HG03378 (cell line): ENCODE measurements at regions not wholly inside any gene's neighbourhood (a gene's known extent, or its start where the extent isn't known, plus 50 kb on each side); places are given as distances from the start of the nearest gene placed in this dataset.
A peak's percentile ranks its signal among the peaks of the same experiment; 100 is the strongest.
"Not testable (repeated sequence)": the region's sequence is repeated elsewhere in the genome, so short reads cannot be mapped to it uniquely, and the experiment has no call there.

Source experiments
- ATAC-seq: cut with Tn5 transposase; IDR thresholded peaks from one replicate; pipeline ENCODE4 v1.9.1; 2021; ENCODE audit warnings: mild to moderate bottlenecking, moderate library complexity; ENCODE audit not compliant: unreplicated experiment

DNA sequence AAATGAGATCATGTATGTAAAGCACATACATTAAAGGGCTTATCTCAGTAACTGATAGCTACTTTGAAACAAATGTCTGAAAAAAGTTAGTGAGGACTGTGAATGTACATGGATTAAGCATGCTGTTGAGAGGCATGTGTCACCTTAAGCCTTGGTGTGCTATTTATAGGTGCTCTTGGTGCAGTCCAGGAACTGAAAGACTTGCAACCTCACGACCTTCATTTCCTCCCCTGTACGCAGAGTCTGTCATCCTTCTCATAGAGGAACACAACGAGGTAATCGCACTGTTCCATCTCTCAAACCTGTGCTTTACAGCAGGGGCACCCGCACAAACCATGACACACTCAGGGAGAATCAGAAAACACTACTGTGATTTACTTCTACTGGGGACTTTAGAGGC lies 65.6 kb downstream of the UFM1 start:
- ATAC-seq, result peak; percentile 99

DNA sequence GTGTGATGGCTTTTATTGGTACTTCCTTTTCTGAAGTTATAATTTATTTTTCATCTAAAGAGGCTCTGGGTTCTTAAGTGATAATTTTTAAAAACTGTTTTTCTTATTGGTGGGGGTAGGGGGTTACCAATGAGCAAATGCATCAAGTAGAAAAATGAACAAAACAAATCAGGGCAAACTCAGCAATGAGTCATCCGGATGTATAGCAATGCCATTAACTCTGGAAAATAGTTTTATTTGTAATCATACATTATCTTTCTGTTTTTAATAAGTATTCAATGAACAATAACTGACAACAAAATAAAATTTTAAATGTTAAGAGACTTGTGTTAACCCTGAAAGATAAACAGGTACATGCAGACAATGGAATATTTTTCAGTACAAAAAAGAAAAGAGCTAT lies 67.6 kb downstream of the UFM1 start:
- ATAC-seq, result no peak

DNA sequence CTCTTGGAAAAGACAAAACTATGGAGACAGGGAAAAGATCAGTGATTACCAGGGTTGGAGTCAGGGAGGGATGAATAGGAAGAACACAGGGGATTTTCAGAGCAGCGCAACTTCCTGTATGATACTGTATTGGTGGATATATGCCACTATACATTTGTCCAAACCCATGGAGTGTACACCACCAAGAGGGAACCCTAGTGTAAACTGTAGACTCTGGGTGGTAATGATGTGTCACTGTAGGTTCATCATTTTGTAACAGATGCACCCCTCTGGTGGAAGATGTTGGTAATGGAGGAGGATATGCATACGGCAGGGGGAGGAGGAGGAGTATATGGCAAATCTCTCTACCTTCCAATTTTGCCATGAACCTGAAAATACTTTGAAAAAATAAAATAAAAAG lies 68.1 kb downstream of the UFM1 start:
- ATAC-seq, result peak; percentile 36

DNA sequence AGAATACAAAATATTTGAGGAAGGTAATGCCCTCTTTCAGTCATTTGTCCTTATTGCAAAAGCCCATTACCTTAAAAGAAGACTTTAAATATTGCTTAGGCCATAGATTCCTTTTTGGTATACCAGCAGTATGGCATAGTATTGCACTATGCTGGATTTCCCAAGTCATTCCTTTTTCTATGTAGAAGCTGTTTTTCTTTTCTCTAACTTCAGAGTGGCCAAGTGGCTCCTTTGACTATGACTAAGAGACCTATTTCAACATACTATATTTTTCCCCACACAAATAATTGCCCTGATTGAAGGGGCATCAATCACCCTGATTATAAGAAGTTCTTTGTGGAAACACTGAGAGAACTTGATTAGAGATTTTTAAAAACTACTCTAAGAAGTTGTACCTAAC lies 68.6 kb downstream of the UFM1 start:
- no peak for ATAC-seq

DNA sequence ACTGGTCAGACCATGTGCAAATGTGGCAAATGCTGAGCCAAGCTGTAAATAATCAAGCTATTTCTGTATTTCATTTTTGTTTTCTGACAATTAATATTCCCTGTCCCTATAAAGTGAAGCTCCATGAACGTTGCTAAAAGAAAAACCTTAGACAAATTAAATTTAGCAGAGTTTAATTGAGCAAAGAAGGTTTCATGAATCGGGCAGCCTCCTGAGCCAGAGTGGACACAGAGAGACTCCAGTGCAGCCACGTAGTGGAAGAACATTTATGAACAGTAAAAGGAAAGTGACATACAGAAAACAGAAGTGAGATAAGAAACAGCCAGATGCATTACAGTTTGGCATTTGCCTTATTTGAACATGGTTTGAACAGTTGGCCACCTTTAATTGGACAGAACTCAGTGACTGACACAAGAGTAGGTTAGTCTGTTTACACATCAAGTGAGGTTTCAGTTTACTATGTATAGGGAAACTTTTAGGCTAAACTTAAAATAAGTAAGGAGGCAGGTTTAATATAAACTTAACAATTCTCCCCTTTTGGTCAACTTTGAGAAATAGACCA lies 69.7 kb downstream of the UFM1 start:
- ATAC-seq, result peak; percentile 30

DNA sequence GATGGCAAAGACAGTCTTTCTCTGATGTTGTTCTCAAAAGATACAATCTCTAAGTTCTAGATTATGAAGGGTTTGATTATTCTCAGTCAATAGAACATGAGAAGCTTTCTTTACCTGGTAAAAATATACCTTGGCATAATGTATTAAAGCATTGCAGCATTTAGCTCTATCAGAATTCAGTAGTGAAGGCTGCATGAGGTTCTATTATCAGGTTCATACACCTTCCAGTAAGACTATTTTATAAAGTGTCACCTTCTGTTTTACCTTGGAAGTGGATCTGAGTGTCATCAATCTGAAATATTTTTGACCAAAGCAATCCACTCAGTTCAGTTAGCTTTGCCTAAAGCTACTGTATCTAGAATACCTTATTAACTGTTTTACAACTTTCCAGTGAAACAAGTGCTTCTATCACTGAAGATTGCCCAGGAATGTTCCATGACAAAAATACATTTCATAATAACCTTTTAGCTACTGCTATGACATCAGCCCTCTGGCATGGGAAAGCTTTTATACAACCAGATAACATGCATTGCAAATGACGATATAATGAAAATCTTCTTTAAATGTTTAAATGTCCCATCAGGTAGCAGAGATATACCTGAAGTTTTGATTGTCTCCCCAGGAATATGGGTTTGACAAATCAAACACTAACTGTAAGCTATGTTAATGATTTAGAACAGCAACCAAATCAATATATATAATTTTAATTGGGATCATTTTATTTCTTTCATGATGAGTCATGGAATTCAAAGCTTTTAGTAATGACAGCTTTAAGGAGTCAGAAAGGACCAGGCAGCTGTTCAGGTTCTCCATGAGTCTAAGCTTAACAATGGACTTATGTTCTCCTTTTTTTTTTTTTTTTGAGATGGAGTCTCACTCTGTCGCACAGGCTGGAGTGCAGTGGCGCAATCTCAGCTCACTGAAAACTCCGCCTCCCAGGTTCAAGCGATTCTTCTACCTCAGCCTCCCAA lies 72.2 kb downstream of the UFM1 start:
- no peak for ATAC-seq

DNA sequence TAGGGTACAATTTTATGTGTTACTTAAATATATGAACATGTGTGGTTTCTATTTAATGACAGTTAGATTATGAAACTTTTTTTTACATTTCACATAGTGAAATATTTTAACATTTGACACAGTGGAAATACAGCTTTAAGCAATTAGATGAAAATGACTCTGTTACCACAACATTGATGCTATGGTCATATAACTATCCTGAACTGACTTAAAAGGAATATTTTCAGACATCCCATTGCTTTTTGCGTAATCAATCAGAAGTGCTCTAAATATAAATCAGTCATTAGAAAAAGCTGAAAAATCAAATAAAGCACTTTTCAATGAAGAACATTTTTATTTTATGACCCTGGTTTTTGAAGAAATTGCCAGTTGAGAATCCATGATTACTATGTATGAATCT lies 80.3 kb downstream of the UFM1 start:
- no peak for ATAC-seq

DNA sequence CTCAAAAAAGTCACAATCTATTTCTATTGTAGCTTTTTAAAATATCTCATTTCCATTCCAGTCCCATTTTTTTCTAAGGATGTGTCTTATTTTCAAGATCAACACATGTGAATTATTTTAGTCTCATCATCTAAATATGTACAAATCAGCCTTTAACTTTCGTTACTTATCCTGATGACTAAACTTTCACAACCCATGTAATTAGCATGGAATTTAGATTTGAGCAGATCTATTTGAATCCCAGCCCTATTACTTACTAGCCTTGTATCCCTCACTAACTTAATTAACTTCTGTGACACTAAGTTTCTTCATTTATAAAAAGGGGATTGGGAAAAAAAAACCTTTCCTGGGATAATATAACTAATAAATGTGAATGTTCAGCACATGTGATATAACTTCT lies 81.1 kb downstream of the UFM1 start:
- ATAC-seq, result no peak

DNA sequence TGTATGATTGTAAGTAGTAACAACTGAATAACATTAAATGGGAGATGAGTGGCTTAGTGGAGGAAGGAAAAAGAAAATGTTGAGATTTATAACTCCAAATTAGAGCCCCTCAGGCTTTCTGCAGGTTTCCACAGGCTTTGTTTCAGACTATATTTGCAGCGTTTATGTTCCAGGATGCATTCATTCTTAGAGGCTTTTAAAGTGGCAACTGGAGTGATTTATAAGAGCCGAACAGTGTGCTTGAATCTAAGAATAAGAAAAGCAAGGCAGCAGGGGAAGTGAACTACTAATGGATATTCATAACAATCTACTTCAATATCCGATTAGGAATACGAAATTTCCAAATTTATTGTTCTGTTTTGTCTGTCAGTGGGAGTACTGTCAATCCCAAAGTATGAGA lies 91.0 kb downstream of the UFM1 start:
- no peak for ATAC-seq

DNA sequence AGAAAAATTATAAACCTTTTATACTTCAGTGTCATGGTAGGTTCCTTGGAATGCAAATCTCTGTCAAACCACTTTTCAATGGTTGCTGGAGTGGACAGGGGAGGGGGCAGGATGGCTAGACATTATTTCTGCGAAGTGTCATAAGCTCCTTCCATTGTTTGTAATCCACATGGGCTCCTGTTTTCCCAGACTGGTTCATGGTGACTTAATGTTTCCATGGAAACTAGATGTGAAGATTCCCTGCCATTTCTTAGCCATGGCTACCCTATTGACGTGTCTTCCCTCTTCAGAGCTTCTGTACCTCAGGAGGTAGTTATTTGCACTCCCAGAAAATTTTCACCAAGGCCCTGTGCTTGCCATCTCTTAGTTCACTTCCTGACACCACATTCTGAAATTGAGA lies 95.3 kb downstream of the UFM1 start:
- no peak for ATAC-seq

DNA sequence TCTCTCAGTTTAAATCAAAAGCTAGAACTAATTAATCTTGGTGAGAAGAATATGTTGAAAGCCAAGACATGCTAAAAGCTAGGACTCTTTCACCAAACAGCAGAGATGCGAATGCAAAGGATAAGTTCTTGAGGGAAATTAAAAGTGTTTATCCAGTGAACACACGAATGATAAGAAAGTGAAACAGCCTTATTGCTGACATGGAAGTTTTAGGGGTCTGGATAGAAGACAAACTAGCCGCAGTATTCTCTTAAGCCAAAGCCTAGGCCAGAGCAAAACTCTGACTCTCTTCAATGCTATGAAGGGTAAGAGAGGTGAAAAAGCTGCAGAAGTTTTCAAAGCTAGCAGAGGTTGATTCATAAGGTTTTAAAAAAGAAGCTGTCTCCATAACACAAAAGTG lies 103.0 kb downstream of the UFM1 start:
- ATAC-seq, result no peak

DNA sequence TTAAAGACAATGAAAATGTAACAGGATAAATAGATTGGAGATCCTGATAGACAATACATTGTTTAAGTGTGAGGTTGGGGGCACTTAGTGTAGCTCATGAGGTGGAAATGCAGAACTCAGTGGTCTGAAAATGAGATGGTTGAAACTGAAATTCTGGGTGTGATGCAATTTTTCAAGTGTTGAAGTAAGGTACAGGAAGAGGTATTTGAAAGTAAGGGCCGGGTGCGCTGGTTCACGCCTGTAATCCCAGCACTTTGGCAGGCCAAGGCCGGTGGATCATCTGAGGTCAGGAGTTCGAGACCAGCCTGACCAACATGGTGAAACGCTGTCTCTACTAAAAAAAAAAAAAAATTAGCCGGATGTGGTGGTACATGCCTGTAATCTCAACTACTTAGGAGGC lies 113.0 kb downstream of the UFM1 start:
- ATAC-seq, result no peak

DNA sequence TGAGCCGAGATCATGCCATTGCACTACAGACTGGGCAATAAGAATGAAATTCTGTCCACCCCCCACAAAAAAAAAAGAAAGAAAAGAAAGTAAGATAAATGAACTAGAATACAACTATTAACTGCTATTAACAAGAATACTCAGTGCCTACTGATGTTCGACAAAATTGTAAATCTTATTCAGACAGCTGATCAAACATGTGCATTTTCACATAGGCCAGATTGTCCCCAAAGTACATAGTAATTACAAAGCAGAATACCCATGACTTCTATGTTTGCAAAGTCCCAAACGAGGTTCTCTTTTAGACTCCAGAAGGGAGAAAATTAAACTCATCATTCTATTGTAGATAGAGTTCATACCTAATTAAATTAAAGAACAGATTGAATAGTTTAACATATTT lies 113.4 kb downstream of the UFM1 start:
- ATAC-seq, result no peak

DNA sequence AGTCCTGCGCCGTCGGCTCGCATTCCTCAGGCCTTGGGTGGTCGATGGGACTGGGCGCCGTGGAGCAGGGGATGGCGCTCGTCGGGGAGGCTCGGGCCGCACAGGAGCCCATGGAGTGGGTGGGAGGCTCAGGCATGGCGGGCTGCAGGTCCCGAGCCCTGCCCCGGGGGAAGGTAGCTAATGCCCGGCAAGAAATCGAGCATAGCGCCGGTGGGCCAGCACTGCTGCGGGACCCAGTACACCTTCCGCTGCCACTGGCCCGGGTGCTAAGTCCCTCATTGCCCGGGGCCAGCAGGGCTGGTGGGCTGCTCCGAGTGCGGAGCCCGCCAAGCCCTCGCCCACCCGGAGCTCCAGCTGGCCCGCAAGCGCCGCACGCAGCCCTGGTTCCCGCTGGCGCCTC lies 122.8 kb downstream of the UFM1 start:
- ATAC-seq, result not testable (repeated sequence)

DNA sequence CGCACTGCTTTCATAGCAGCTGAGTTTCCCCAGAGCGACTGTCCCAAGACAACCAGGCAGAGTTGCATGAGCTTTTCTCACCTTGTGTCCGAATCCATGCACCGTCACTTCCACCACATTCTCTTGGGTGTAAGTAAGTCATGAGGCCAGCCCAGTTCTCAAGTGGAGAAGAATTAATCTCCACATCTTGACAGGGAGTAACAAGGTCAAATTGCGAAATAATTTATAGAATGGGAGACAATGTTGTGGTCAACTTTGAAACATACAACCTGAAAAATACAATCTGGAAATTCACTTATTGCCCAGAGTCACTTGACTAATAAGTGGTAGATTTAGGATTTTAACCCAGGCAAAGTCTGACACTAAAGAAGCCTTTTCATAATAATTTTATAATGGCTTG lies 123.7 kb downstream of the UFM1 start:
- ATAC-seq, result no peak

DNA sequence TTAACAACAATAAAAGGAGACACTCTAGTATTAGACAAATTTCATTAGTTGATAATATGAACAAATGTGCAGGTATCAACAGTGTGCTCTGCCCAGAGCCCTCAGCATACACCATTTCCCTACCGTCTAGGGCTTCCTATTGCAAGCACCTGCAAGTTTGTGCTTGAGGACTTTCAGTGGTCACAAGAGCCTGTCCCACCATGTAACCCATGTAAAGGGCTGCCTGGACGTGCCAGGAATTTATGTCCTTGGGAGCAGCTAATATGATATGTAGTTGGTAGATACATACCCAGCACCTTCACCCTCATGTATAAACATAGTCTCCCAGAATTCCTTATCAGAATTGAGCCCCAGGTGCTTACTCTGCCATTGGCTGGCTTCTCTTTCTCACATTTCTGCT lies 128.0 kb downstream of the UFM1 start:
- ATAC-seq, result no peak

DNA sequence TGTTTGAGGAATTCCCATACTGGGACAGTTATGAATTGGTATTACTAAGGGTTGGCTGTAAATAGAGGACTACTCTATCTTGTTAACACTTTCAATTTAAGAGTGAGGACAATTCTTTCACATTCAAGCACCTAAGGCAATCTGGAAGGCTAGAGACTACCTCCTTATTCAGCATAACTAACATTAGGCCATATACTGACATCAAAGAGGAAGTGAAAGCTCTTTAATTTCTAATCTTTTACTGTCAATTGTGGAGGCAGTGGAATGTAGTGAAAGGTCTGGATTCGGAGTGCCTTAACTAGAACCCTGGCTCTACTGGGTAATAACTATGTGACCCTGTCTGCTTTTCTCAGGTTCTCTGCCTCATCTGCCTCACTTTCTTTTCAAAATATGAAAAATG lies 134.0 kb downstream of the UFM1 start:
- ATAC-seq, result peak; percentile 81

DNA sequence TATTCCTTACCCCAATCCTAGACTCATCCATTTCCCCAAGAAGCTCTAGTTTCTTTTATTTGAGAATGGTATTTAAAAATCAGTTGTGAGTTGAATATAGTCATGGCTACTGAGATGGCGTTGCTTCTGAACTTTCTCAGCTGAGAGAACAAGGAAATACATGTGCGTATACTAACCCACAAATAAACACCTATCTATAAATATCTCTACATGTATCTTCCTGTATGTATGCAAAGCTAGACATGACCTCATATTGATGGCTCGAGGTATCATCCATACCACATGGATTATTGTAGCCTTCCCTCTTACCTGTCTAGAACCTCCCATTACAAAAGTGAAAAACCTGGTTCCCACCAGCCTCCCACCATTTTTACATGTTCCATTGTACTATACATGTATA lies 141.0 kb downstream of the UFM1 start:
- ATAC-seq, result peak; percentile 52

DNA sequence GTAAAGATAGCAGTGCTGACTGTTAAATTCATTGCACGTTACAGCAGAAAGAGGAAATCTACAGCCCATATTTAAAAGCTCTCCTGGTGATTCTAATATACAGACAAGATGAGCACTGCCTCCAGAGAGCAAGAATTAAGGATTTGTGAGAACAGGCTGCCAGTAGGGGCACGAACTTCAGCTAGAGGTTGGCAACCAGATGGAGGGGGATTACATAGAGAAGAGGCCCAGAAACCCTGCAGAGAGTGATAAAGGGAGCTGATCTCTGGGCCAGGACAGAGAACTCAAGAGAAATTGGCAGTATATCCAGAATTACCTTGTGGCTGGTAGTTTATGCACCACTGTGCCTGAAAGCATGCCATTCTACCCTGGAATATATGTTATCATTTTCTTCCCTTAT lies 144.8 kb downstream of the UFM1 start:
- no peak for ATAC-seq

DNA sequence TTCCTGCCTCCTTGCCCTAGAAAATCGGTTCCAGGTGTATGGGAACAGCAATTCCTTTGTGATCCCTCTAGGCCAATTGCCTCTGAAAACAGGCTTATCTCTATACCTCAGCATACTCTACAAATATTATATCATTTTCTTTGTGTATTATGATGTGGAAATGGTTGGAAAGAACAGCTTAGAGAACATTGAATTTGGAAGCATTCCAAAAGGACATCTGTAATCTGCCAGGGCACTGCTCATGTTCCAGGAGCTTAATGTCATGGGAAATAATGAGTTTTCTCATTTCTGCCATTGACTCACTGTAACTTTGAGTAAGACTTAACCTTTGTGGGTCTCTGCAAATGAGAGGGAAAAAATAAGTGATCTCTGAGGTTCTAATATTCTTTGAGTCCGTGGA lies 147.3 kb downstream of the UFM1 start:
- no peak for ATAC-seq

DNA sequence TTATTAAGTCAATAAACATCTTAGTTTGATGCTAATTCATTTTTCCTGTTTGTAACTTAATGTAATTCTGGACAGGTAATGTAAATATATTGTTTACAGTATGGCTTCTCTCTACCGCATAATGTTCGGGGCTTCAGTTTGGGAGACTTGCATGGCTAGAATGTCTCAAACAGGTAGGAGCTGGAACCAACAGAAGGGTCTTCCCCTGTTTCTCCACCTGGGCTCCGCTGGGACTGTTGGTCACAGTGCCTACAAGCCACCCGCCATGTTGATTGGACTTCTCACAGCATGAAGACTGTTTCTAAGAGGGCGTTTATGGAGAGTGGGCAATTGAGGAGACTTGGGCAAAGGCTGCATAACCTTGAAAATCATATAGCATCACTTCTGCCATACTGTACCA lies 148.6 kb downstream of the UFM1 start:
- no peak for ATAC-seq

DNA sequence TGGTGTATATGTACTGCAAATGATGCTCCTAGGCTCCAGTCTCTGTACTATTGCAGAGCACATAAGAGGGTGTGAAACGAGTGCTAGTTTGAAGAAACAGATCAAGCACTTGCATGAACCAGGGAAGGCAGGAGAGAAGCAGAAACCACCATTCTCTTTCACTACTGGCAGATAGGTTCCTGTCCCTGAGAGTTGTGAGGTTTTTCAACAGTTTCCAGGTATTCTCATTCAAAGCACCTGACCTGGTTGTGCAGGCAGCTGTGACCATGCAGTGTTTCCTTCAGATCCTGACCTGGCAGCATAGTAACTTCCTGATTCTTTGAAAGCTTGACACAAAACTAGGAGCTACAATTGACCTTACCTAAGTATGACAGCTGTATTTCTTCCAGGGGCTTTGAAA lies 164.9 kb downstream of the UFM1 start:
- no peak for ATAC-seq

DNA sequence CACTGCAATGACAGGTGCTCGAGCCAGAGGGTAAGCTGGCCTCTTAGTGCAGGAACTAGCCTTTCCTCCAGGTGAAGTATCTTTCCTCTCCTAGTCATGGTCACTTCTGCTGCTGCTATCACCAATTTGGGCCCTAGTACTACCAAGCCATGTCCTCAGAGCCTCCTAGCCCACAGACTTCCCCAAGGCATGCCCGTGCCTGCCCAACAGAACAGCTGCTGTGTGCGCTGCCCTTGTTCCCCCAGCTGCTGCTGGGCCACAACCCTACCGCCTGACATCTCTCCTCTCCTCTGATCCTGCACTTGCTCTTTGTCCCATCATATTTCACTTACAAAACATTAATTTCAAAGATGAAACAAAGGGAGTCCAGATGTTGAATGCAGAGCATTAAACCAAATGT lies 168.5 kb upstream of the FREM2 start:
- no peak for ATAC-seq
